Smooth muscle cell (in vitro differentiated cells): ENCODE measurements at regions not wholly inside any gene's neighbourhood (a gene's known extent, or its start where the extent isn't known, plus 50 kb on each side); places are given as distances from the start of the nearest gene placed in this dataset.

Source experiments
- DNase-seq: peaks from one replicate; lab custom pipeline; 2025; ENCODE audit not compliant: unreplicated experiment; lab: John Stamatoyannopoulos, UW
- H2AFZ ChIP-seq: fragments of 200-600 bp; sonication (generic); 2 replicates; pipeline ENCODE4 v1.6.0; 2016; ENCODE audit warnings: antibody characterized with exemption, low read depth, mild to moderate bottlenecking
- H3F3A ChIP-seq: fragments of 200-600 bp; sonication (generic); 2 replicates; pipeline ENCODE4 v1.6.0; 2017; ENCODE audit warnings: antibody characterized with exemption, low read depth
- H3K27ac ChIP-seq: fragments of 200-600 bp; sonication (generic); 2 replicates; pipeline ENCODE4 v1.5.1; 2016; ENCODE audit warnings: low read depth, mild to moderate bottlenecking
- H3K27me3 ChIP-seq: fragments of 200-600 bp; sonication (generic); 2 replicates; pipeline ENCODE4 v1.6.1; 2016; ENCODE audit warnings: low read depth, mild to moderate bottlenecking
- H3K36me3 ChIP-seq: fragments of 200-600 bp; sonication (generic); 2 replicates; pipeline ENCODE4 v1.5.1; 2016; ENCODE audit warnings: low read depth
- H3K4me1 ChIP-seq: fragments of 200-600 bp; sonication (generic); 2 replicates; pipeline ENCODE4 v1.5.1; 2016; ENCODE audit warnings: low read depth
- H3K4me2 ChIP-seq: fragments of 200-600 bp; sonication (generic); 2 replicates; pipeline ENCODE4 v1.6.0; 2016; ENCODE audit warnings: mild to moderate bottlenecking
- H3K4me3 ChIP-seq: fragments of 200-600 bp; sonication (generic); 2 replicates; pipeline ENCODE4 v1.5.1; 2016; ENCODE audit warnings: mild to moderate bottlenecking
- H3K79me2 ChIP-seq: fragments of 200-600 bp; sonication (generic); 2 replicates; pipeline ENCODE4 v1.6.0; 2016; ENCODE audit warnings: low read depth, mild to moderate bottlenecking
- H3K9ac ChIP-seq: fragments of 200-600 bp; sonication (generic); 2 replicates; pipeline ENCODE4 v1.6.0; 2016; ENCODE audit warnings: low read depth
- H3K9me3 ChIP-seq: fragments of 200-600 bp; sonication (generic); replicated peaks from 2 replicates; pipeline ENCODE4 v1.5.1; 2016; ENCODE audit warnings: low read depth
- H4K20me1 ChIP-seq: fragments of 200-600 bp; sonication (generic); 2 replicates; pipeline ENCODE4 v1.6.0; 2016; ENCODE audit warnings: low read depth
- WGBS: methylation state at CpG from one replicate; pipeline ENCODE4 v1.1.7; 2016; ENCODE audit warnings: low lambda C conversion rate; 5-methylcytosine and 5-hydroxymethylcytosine counted together
- TF ChIP-seq, protein P1 (sequence below): fragments of 200-600 bp; sonication (generic); IDR thresholded peaks from 2 replicates; pipeline ENCODE4 v1.5.1; 2017; ENCODE audit warnings: borderline replicate concordance, mild to moderate bottlenecking, antibody characterized with exemption; ENCODE audit not compliant: insufficient read depth, poor library complexity, severe bottlenecking

DNA sequence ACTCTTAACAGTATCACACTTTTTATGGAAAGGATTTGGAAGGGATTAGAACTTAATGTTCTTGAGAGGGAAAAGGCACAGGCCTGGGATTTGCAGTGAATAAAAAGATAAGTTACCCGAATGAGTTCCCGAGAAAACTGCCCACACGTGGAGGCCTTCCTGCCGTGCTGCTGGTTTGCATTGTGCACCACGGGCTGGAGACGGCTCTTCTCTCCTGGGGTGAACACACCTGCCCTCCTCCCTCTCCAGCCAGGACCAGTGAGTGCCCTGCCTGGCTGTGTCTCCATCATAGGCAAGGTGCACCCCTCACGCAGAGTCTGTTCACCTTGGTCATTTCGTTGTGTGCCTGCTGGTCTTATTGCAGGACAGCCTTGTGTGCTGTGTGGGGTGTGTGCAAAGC lies 336.3 kb upstream of the SHH start:
- no peaks in the 10 kb centered on the region for H3K9me3 ChIP-seq
- no peak overlapping the region for H3K4me2 ChIP-seq
- no peak overlapping the region for H3K4me3 ChIP-seq
- no peak overlapping the region for H3K27ac ChIP-seq
- DNase-seq = no peak
- H2AFZ ChIP-seq = no peak overlapping the region
- no peaks in the 10 kb centered on the region for H3K4me1 ChIP-seq
- WGBS = 51% methylated on average over 8 of the region's 8 CpGs
- H3K9ac ChIP-seq = no peak overlapping the region
- no peaks in the 10 kb centered on the region for H3K36me3 ChIP-seq
- H3K27me3 ChIP-seq = peaks cover 70% of the 10 kb centered on the region
- no peaks in the 10 kb centered on the region for H4K20me1 ChIP-seq
- H3K79me2 ChIP-seq = no peaks in the 10 kb centered on the region
- TF ChIP-seq, protein P1, sequence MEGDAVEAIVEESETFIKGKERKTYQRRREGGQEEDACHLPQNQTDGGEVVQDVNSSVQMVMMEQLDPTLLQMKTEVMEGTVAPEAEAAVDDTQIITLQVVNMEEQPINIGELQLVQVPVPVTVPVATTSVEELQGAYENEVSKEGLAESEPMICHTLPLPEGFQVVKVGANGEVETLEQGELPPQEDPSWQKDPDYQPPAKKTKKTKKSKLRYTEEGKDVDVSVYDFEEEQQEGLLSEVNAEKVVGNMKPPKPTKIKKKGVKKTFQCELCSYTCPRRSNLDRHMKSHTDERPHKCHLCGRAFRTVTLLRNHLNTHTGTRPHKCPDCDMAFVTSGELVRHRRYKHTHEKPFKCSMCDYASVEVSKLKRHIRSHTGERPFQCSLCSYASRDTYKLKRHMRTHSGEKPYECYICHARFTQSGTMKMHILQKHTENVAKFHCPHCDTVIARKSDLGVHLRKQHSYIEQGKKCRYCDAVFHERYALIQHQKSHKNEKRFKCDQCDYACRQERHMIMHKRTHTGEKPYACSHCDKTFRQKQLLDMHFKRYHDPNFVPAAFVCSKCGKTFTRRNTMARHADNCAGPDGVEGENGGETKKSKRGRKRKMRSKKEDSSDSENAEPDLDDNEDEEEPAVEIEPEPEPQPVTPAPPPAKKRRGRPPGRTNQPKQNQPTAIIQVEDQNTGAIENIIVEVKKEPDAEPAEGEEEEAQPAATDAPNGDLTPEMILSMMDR = no peak
- no peaks in the 10 kb centered on the region for H3F3A ChIP-seq

- WGBS = 89% methylated on average over 13 of the region's 15 CpGs
Measured at GRCh38 chr7:156147756-156148504, 335.7 kb upstream of the SHH start.

GRCh38 chr7:156147104-156147503 lies 334.8 kb upstream of the SHH start:
- 70% methylated on average over 6 of the region's 6 CpGs for WGBS
- H3K9me3 ChIP-seq = no peaks in the 10 kb centered on the region
- H3K4me3 ChIP-seq = no peak overlapping the region
- no peak overlapping the region for H3K9ac ChIP-seq
- H4K20me1 ChIP-seq = no peaks in the 10 kb centered on the region
- no peak overlapping the region for H3K27ac ChIP-seq
- no peaks in the 10 kb centered on the region for H3K36me3 ChIP-seq
- no peaks in the 10 kb centered on the region for H3K4me1 ChIP-seq
- no peaks in the 10 kb centered on the region for H3F3A ChIP-seq
- H3K79me2 ChIP-seq = no peaks in the 10 kb centered on the region
- TF ChIP-seq, protein P1 = no peak
- peaks cover 81% of the 10 kb centered on the region for H3K27me3 ChIP-seq
- no peak overlapping the region for H3K4me2 ChIP-seq
- no peak overlapping the region for H2AFZ ChIP-seq
- DNase-seq = no peak

More at GRCh38 chr7:156147756-156148504, 335.7 kb upstream of the SHH start:
- Histone ChIP-seq H3K4me3 (no peak overlapping the region), H4K20me1 (no peaks in the 10 kb centered on the region), H3K4me1 (no peaks in the 10 kb centered on the region), H3K79me2 (no peaks in the 10 kb centered on the region), H3K36me3 (no peaks in the 10 kb centered on the region), H3K27me3 (peaks cover 74% of the 10 kb centered on the region), H3K9me3 (no peaks in the 10 kb centered on the region), H3K27ac (no peak overlapping the region), H3K9ac (no peak overlapping the region), H3K4me2 (no peak overlapping the region), H2AFZ (no peak overlapping the region), H3F3A (no peaks in the 10 kb centered on the region)
- TF ChIP-seq, protein P1 = no peak
- DNase-seq = no peak

DNA sequence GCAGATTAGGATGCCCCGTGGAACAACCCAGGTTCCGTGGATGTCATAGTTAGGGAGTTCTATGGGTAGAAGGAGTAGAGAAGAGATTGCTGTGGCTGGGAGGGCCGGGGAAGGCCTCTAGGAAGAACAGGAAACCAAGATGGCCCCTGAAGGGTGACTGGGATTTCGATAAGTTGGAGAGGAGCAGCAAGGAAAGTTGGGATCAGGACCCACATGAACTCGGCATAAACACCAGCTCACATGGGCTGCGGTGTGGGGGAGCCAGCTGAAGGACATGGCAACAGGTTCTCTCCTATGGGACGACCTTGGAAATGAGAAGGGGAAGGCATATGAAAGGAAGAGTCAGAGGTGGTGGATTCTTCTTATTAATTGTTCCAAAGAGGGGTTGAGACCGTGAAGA lies 333.7 kb upstream of the SHH start:
- no peaks in the 10 kb centered on the region for H4K20me1 ChIP-seq
- no peaks in the 10 kb centered on the region for H3K36me3 ChIP-seq
- no peaks in the 10 kb centered on the region for H3K4me1 ChIP-seq
- no peak overlapping the region for H3K4me2 ChIP-seq
- no peaks in the 10 kb centered on the region for H3K9me3 ChIP-seq
- H3K4me3 ChIP-seq = no peak overlapping the region
- H3K79me2 ChIP-seq = no peaks in the 10 kb centered on the region
- TF ChIP-seq, protein P1 = no peak
- no peak overlapping the region for H3K9ac ChIP-seq
- WGBS = 93% methylated on average over 8 of the region's 8 CpGs
- no peak for DNase-seq
- no peak overlapping the region for H2AFZ ChIP-seq
- H3K27ac ChIP-seq = no peak overlapping the region
- H3K27me3 ChIP-seq = peaks cover 79% of the 10 kb centered on the region
- H3F3A ChIP-seq = no peaks in the 10 kb centered on the region
